NCI-H510A treated with DMSO at 0.1 percent for 48 hours (cell line): ENCODE measurements at regions not wholly inside any gene's neighbourhood (a gene's known extent, or its start where the extent isn't known, plus 50 kb on each side); places are given as distances from the start of the nearest gene placed in this dataset.

Experiments
- DNase-seq: peaks from one replicate; lab custom pipeline; 2025; lab: John Stamatoyannopoulos, UW

DNA sequence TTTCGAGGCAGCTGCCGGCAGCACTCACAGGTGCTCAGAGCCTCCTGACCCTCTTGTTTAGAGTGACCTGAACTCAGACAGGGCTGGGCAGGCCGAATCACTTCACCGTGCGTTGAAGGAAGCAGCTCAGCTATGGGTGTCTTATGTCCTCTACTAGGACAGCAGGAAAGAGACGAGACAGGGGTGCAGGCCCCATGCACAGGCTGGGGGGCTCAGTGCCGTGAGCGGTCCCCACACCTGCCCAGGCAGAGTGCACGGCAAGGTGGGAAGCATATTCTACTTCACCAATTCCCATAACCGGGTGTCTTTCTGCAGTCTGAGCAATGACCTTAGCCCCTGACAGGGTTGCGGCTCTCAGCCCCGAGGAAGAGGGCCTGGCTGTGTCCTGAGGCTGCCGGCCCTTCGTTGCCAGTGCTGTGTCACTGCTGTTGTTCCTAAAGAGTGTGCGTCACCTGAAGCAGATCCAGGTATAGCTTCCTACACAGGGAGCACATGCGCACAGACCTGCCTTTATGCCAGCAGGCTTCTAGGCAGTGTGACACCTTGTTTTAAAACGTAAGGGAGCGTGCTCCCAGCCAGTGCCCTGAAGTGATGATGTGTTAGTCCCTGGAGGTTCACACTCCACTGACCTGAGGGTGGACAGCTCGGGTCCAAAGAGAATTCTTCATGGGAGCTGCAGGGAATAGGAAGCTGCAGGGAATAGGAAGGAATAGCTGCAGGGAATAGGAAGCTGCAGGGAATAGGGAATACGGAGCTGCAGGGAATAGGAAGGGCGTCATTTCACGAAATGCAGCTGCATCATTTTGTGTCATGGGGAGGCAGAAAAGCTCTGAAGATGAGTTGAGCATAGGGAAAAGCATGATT lies 207.9 kb upstream of the SALL3 start:
- peak; percentile 16 for DNase-seq

GRCh38 chr18:78772360-78773302 lies 207.0 kb upstream of the SALL3 start:
- no peak for DNase-seq

GRCh38 chr18:78773303-78773755 lies 206.3 kb upstream of the SALL3 start:
- DNase-seq: no peak

- no peak for DNase-seq
Observed at GRCh38 chr18:78773819-78774218, 205.8 kb upstream of the SALL3 start.

DNA sequence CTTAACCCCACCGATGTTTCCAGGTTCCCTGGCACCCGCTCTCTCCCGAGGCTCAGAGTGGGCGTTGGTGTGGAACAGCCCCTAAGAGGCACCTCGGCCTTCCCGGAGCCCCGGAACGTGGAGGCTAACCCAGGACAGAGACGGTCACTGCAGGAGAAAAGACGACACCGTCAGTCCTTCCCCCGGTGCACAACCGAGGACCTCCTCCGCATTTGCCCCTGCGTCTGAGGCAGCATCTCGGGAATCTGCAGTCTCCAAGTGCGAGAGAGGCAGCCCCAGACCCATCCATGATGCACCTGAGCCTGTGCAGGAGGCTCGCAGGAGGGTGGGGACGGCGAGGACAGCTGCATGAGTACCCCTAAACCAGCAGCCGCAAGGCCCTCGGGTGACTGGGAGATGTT lies 204.9 kb upstream of the SALL3 start:
- no peak for DNase-seq

GRCh38 chr18:78776151-78776550 lies 203.5 kb upstream of the SALL3 start:
- DNase-seq: no peak

DNA sequence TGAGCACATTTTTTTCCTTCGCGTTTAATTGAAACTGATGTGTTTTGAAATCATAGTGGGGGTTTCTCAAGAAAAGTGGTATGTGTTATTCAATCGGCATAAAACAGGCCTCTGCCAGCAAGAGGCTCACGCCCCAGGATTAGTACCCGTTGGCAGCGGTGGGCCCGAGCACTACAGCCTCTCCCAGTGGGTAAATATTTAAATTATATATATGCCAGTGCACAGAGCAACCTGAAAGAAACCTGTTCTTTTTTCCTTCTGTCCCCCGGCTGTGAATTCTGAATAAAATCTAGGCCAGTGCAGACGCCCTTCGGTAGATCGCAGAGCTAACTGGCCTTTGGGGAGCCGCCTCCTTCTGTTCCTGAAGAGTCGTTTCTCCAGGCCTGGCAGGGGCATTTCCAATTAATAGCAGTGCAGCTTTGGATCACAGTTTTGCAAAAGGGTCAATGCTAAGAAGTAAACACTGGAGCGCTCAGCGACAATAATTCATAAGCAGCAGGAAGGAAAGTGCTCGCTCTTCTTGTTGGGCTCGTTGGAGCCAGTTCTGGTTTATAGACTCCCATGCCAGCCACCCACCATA lies 202.8 kb upstream of the SALL3 start:
- no peak for DNase-seq

DNA sequence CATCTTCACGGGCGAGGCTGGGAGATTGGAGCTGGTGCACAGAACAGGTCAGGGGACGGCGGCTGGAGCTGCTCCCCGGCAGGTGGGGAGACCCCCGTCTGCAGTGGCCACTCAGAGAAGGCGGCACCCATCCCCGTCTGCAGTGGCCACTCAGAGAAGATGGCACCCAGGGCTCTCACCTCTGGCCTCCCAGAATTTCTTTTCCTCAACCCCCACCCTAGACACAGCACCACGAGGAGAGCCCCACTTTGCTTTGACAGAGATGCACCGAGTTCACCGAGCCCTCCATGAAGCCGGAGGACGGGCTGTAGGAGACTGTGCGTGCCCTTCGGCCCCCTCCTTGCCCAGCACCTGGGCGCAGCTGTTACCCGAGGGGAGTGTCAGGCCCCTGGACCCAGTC lies 201.6 kb upstream of the SALL3 start:
- no peak for DNase-seq

GRCh38 chr18:78778651-78779050 lies 201.0 kb upstream of the SALL3 start:
- DNase-seq: no peak

GRCh38 chr18:78779996-78780718 lies 199.5 kb upstream of the SALL3 start:
- no peak for DNase-seq

DNA sequence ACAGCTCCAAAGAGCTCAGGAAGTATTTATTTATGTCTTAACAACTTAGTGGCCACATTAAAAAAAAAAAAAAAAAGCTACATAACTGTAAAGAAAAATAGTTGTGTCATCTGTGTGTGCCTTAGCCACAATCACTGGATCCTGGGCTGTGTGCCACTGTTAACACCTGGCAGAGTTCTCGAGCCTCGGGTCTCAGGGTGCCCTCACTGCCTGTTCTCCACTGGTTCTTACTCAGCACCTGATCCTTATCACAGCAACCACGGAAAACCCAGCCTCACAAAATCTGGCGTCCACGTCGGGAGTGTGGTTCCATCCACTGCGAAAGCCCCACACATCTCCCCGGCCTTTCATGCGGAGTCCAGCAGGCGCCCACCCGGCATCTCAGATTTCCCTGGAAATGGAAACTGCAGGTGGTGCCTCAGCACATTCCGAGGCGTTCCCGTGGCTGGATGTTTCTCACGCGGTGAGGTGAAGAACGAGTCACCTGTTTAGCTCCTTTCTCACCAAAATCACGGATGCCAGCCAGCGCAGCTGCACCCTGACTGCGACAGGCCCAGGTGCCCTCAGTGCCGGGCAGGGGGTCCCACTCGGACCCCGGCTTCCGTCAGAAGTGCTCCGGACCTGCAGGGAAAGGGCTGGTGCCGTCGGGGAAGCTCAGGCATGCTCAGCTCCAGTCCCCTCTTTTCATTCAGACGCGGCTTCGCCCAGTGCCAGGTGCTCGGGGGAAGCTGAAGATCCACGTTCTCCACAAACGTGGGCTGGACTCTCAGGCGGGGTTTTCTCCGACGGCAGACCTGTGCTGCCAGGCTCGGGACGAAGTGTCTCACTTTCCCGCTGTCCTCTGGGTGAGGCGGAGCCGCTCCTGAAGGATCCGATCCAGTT lies 198.7 kb upstream of the SALL3 start:
- DNase-seq: no peak

DNA sequence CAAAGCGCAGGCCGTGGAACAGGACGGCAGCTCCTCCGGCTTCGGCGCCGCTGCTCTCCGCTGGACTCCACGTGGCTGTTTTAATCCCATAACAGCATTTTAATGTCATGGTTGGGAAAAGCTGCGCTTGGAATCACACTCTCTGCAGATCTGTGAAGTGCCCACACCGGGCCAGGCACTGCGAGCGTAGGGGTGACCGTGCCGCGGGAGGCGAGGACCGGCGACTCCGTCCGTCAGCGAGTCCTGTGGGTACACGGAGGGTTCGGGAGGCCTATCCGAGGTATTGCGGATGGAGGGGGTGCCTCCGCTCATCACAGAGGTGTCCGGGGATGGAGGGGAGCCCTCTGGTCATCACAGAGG lies 198.0 kb upstream of the SALL3 start:
- no peak for DNase-seq

DNA sequence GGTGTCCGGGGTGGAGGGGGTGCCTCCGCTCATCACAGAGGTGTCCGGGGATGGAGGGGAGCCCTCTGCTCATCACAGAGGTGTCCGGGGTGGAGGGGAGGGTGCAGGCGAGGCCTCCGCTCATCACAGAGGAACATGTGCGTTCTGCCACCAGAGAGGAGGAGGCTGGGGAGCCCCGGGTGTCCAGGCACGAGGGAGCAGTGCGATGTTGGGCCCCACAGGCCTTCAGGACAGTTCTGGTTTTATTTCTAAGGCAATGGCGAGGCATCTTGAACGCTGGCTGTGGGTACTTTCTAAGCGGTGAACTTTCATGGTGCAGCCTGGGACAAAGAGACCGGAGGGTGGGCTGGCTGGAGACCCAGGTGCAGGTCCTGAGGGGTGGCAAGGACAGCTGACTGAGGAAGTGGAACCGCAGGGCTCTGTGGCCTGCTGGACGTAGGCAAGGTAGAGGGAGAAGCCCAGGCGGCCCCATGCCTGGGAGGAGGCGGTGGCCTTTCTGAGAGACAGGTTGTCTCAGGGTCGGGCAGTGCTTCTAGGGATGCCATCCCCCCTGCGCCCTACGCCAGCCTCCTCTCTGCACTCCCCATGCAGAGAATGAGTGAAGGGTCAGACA lies 196.6 kb upstream of the SALL3 start:
- DNase-seq: no peak

DNA sequence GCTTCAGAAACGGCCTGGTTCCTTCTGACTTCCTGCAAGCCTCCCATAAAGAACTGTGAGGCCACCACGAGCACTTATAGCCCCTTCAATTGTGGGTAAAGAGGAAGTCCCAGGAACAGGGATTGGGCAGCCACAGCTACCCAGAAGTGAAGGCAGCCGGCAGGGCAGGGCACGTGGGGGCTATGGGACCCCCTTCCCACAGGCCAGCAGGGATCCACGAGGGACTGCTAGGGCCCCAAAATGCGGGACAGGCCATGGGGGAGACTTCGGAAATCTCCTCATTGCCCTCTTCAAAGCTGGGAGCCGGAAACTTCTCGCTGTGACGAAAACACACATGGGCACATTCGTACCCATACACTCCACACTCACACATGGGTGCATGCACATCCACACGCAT lies 196.1 kb upstream of the SALL3 start:
- no peak for DNase-seq

GRCh38 chr18:78784861-78785260 lies 194.8 kb upstream of the SALL3 start:
- no peak for DNase-seq

DNA sequence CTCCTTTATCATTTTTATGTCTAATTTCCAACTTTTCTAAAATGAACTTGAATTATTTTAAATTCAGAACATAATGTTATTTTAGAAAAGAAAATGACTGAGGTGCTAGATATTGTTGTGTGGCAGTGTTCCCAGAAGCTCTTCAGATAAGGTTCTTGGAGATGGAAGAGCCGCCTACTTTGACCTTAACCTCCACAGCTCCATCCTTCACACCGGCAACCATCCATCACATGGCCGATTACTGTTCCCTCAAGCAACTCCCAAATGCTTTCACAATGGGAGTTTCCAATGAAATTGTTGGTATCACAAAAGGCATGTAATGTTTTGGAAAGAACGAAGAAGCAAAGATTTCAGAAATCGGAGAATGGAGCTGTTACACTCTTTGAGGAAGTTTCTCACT lies 193.9 kb upstream of the SALL3 start:
- DNase-seq: no peak

DNA sequence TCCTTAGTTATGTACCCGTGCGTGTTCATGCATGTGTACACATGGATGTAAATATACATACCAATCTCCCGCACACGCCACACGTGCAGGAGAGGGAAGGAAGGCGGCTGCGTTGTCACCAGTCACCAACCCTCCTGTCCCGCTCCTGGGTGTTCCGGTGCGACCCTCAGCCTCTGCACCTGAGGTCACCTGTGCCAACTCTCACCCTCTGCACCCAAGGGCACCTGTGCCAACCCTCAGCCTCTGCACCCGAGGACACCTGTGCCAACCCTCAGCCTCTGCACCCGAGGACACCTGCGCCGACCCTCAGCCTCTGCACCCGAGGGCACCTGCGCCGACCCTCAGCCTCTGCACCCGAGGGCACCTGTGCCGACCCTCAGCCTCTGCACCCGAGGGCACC lies 192.8 kb upstream of the SALL3 start:
- no peak for DNase-seq

- no peak for DNase-seq
Observed at GRCh38 chr18:78787751-78788150, 191.9 kb upstream of the SALL3 start.

DNA sequence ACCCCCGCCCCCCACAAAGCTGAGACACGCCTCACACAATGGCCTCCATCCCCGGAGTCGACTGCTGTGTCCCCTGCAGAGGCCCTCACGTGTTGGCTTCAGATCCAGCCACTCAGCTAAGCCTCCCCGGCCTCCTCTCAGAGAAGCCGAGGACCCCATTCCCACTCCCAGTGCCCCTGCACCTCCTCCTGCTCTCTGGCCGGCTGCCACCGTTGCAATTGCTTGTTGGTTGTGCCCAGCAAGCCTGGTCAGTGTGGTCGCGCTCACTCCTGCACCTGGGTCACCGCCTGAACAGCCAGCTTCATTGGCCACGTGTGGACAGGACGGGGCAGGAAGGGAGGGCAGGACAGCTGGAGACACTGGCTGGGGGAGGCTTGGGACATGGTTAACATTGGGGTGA lies 191.5 kb upstream of the SALL3 start:
- no peak for DNase-seq

GRCh38 chr18:78789850-78790249 lies 189.8 kb upstream of the SALL3 start:
- no peak for DNase-seq

GRCh38 chr18:78790511-78790910 lies 189.1 kb upstream of the SALL3 start:
- DNase-seq: no peak
